CD14-positive monocyte (primary cell): ENCODE measurements at regions not wholly inside any gene's neighbourhood (a gene's known extent, or its start where the extent isn't known, plus 50 kb on each side); places are given as distances from the start of the nearest gene placed in this dataset.

ENCODE experiments used
- DNase-seq, 3 donors: peaks; one replicate each; pipeline ENCODE4 v3.0.0-alpha.2; 2011 to 2022
- H2AFZ ChIP-seq: 2 replicates; pipeline ENCODE4 v1.6.0; 2012; ENCODE audit warnings: mild to moderate bottlenecking, low read depth, low read length, inconsistent platforms; ENCODE audit not compliant: insufficient read depth, poor library complexity, severe bottlenecking
- H3K27ac ChIP-seq, 2 donors: 1 replicate in 1 of 2; 2 replicates in 1 of 2; pipeline ENCODE4 v1.5.1; 2012 to 2013; ENCODE audit warnings: low read length in 2 of 2, control low read depth in 1 of 2, inconsistent platforms in 1 of 2, low read depth in 1 of 2, mild to moderate bottlenecking in 1 of 2
- H3K27me3 ChIP-seq, 2 donors: one replicate each; pipeline versions ENCODE4 v1.6.0 to v1.6.1; 2011 to 2013; ENCODE audit warnings: low read length in 2 of 2; ENCODE audit not compliant: control insufficient read depth in 2 of 2, insufficient read depth in 2 of 2
- H3K36me3 ChIP-seq, 2 donors: replicated peaks in 1 of 2; 1 replicate in 1 of 2; 2 replicates in 1 of 2; pipeline versions ENCODE4 v1.5.1 to v1.6.1; 2012 to 2013; ENCODE audit warnings: low read length in 2 of 2, control low read depth in 1 of 2, inconsistent platforms in 1 of 2, mild to moderate bottlenecking in 1 of 2; ENCODE audit not compliant: insufficient read depth in 2 of 2, control insufficient read depth in 1 of 2
- H3K4me1 ChIP-seq, 2 donors: 1 replicate in 1 of 2; 2 replicates in 1 of 2; pipeline versions ENCODE4 v1.5.1 to v1.6.1; 2012 to 2013; ENCODE audit warnings: low read length in 2 of 2, control low read depth in 1 of 2, inconsistent platforms in 1 of 2, mild to moderate bottlenecking in 1 of 2, moderate library complexity in 1 of 2; ENCODE audit not compliant: insufficient read depth in 2 of 2, control insufficient read depth in 1 of 2
- H3K4me2 ChIP-seq: replicated peaks from 2 replicates; pipeline ENCODE3; 2012; ENCODE audit warnings: low read length, moderate library complexity, mild to moderate bottlenecking; ENCODE audit not compliant: poor library complexity, severe bottlenecking; ENCODE audit errors: extremely low read depth
- H3K4me3 ChIP-seq, 3 experiments: fragments of 200-600 bp in 1 of 3; sonication (generic) in 1 of 3; replicated peaks in 1 of 3; 1 replicate in 2 of 3; 2 replicates in 1 of 3; pipeline ENCODE4 v1.5.1; 2011 to 2013; ENCODE audit warnings: low read length in 3 of 3, mild to moderate bottlenecking in 3 of 3, control low read depth in 2 of 3, low read depth in 2 of 3, inconsistent platforms in 1 of 3, moderate library complexity in 1 of 3
- H3K79me2 ChIP-seq: 2 replicates; pipeline ENCODE4 v1.6.0; 2012; ENCODE audit warnings: mild to moderate bottlenecking, control low read depth, inconsistent platforms, low read length, moderate library complexity; ENCODE audit not compliant: insufficient read depth
- H3K9ac ChIP-seq: 2 replicates; pipeline ENCODE4 v1.6.0; 2017; ENCODE audit warnings: low read length, mild to moderate bottlenecking; ENCODE audit not compliant: insufficient read depth, poor library complexity, severe bottlenecking
- H3K9me3 ChIP-seq, 2 donors: replicated peaks in 1 of 2; 1 replicate in 1 of 2; 2 replicates in 1 of 2; pipeline versions ENCODE4 v1.5.1 to v1.6.1; 2012 to 2013; ENCODE audit warnings: low read length in 2 of 2, control low read depth in 1 of 2; ENCODE audit not compliant: control insufficient read depth in 1 of 2, insufficient read depth in 1 of 2
- H4K20me1 ChIP-seq: 2 replicates; pipeline ENCODE4 v1.6.0; 2012; ENCODE audit warnings: mild to moderate bottlenecking, low read length, control low read depth, moderate library complexity; ENCODE audit not compliant: insufficient read depth
- H3K27ac Mint-ChIP-seq, 7 donors: one replicate each; pipeline ENCODE4 v1.8.0; 2020; ENCODE audit warnings: mild to moderate bottlenecking in 7 of 7, mixed read lengths in 7 of 7, moderate library complexity in 6 of 7, inconsistent platforms in 2 of 7
- H3K27me3 Mint-ChIP-seq, 3 donors: one replicate each; pipeline ENCODE4 v1.8.0; 2021 to 2022; ENCODE audit warnings: low read depth in 3 of 3, mild to moderate bottlenecking in 3 of 3, mixed read lengths in 3 of 3, moderate library complexity in 3 of 3, inconsistent platforms in 1 of 3
- H3K36me3 Mint-ChIP-seq, 2 donors: one replicate each; pipeline ENCODE4 v1.8.0; 2020; ENCODE audit warnings: mixed read lengths in 2 of 2, inconsistent platforms in 1 of 2, mild to moderate bottlenecking in 1 of 2
- H3K4me1 Mint-ChIP-seq: one replicate; pipeline ENCODE4 v1.8.0; 2020; ENCODE audit warnings: mild to moderate bottlenecking, mixed read lengths
- H3K4me3 Mint-ChIP-seq, 2 donors: one replicate each; pipeline ENCODE4 v1.8.0; 2020; ENCODE audit warnings: mild to moderate bottlenecking in 2 of 2, mixed read lengths in 2 of 2, moderate library complexity in 1 of 2
- H3K9me3 Mint-ChIP-seq, 7 donors: one replicate each; pipeline ENCODE4 v1.8.0; 2020 to 2022; ENCODE audit warnings: mixed read lengths in 7 of 7, mild to moderate bottlenecking in 6 of 7, moderate library complexity in 6 of 7, inconsistent platforms in 2 of 7
- CTCF ChIP-seq: fragments of 200-600 bp; IDR thresholded peaks from one replicate; pipeline ENCODE4 v1.8.0; 2022; ENCODE audit warnings: antibody characterized with exemption, mild to moderate bottlenecking
- WGBS: methylation state at CpG from one replicate; pipeline ENCODE4 v1.1.5; 2013; ENCODE audit warnings: missing lambda C conversion rate; ENCODE audit not compliant: insufficient coverage; 5-methylcytosine and 5-hydroxymethylcytosine counted together
- intact Hi-C, 2 donors: fragments of 100-400 bp; cut with micrococcal nuclease; formaldehyde crosslinking; loops; one replicate each; pipeline versions ENCODE4 v1.15.0 to v1.15.1; 2023

GRCh38 chr1:115184951-115185331 is 95.6 kb upstream of the TSPAN2 start:
- Mint-ChIP-seq H3K27me3 (peaks cover 0 to 9% (median 1%) of the 10 kb centered on the region in 3 donors), H3K36me3 (no peaks in the 10 kb centered on the region), H3K9me3 (peaks cover 0 to 2% (median 0%) of the 10 kb centered on the region in 7 donors), H3K4me3 (no peak overlapping the region), H3K27ac (no peak overlapping the region), H3K4me1 (peaks cover 3% of the 10 kb centered on the region)
- Histone ChIP-seq H3K27ac (no peak overlapping the region), H3K4me3 (no peak overlapping the region), H3K4me1 (no peaks in the 10 kb centered on the region), H2AFZ (no peak overlapping the region), H3K4me2 (no peak overlapping the region), H3K9ac (no peak overlapping the region), H3K36me3 (no peaks in the 10 kb centered on the region), H4K20me1 (no peaks in the 10 kb centered on the region), H3K79me2 (no peaks in the 10 kb centered on the region), H3K27me3 (no peaks in the 10 kb centered on the region), H3K9me3 (no peaks in the 10 kb centered on the region)
- intact Hi-C loops = no loop called here
- WGBS = 100% methylated on average over 5 of the region's 5 CpGs
- TF ChIP-seq CTCF = no peak
- no peak for DNase-seq

GRCh38 chr1:115184260-115184950 is 95.1 kb upstream of the TSPAN2 start:
- intact Hi-C loops = no loop called here
- H3K9me3 Mint-ChIP-seq = peaks cover 0 to 2% (median 0%) of the 10 kb centered on the region in 7 donors
- no peaks in the 10 kb centered on the region for H3K4me1 ChIP-seq
- no peak overlapping the region for H3K4me3 Mint-ChIP-seq
- peaks cover 3% of the 10 kb centered on the region for H3K4me1 Mint-ChIP-seq
- no peak for TF ChIP-seq CTCF
- no peaks in the 10 kb centered on the region for H3K9me3 ChIP-seq
- H3K4me2 ChIP-seq = no peak overlapping the region
- H3K4me3 ChIP-seq = no peak overlapping the region
- no peaks in the 10 kb centered on the region for H4K20me1 ChIP-seq
- H3K79me2 ChIP-seq = no peaks in the 10 kb centered on the region
- H3K9ac ChIP-seq = no peak overlapping the region
- no peaks in the 10 kb centered on the region for H3K36me3 Mint-ChIP-seq
- H3K27me3 ChIP-seq = no peaks in the 10 kb centered on the region
- WGBS = 75% methylated on average over 2 of the region's 5 CpGs
- no peak for DNase-seq
- peaks cover 0 to 9% (median 3%) of the 10 kb centered on the region in 3 donors for H3K27me3 Mint-ChIP-seq
- no peaks in the 10 kb centered on the region for H3K36me3 ChIP-seq
- no peak overlapping the region for H3K27ac Mint-ChIP-seq
- H3K27ac ChIP-seq = no peak overlapping the region
- no peak overlapping the region for H2AFZ ChIP-seq
